Panc1 (cell line): ENCODE measurements at regions not wholly inside any gene's neighbourhood (a gene's known extent, or its start where the extent isn't known, plus 50 kb on each side); places are given as distances from the start of the nearest gene placed in this dataset.

Experiments
- TF ChIP-seq, protein P1 (sequence below): fragments of 450-650 bp; IDR thresholded peaks from 2 replicates; pipeline ENCODE4 v1.5.1; 2017; ENCODE audit warnings: mild to moderate bottlenecking
- TF ChIP-seq, protein P2 (sequence below), 2 experiments: IDR thresholded peaks; 2 replicates each; pipeline ENCODE4 v1.6.1; 2011 to 2012; ENCODE audit warnings: low read depth in 2 of 2, control low read depth in 1 of 2, low read length in 1 of 2, mild to moderate bottlenecking in 1 of 2, moderate library complexity in 1 of 2; ENCODE audit not compliant: insufficient read depth in 1 of 2

DNA sequence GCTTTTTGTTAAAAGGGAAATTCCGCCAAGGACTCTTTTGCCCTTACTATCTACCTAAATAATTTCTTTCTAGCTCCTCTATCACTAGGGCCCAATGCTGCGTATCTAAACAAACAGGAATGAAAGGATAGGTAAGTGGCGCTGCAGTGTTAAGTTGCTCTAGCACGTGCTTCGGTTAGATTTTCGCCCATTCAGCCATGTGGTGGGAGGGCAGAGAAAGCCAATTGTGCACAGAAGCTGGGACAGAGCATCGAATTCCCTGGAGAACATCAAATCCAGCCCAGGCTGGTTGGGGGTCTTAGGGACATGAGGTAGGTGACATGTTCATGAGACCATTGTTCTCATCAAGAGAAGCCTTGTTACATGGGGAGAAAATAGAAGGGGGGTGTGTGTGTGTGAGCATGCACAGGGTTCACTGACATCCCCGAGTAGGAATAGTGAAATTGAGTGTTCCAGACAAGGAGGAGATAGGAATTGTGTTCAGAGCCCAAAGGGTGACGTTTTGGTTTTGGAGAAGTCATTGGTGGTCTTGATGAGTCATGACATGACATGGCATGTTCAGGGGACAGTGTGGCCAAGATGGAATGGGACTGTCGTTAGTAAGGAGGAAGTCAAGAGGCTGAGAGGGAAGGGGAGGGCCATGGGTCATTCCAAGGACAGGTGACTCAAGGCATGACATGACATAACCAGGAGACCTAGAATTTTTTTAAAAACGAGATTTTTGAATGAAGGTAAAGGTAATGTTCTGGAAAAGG is 107.1 kb downstream of the TLR5 start:
- TF ChIP-seq, protein P1, sequence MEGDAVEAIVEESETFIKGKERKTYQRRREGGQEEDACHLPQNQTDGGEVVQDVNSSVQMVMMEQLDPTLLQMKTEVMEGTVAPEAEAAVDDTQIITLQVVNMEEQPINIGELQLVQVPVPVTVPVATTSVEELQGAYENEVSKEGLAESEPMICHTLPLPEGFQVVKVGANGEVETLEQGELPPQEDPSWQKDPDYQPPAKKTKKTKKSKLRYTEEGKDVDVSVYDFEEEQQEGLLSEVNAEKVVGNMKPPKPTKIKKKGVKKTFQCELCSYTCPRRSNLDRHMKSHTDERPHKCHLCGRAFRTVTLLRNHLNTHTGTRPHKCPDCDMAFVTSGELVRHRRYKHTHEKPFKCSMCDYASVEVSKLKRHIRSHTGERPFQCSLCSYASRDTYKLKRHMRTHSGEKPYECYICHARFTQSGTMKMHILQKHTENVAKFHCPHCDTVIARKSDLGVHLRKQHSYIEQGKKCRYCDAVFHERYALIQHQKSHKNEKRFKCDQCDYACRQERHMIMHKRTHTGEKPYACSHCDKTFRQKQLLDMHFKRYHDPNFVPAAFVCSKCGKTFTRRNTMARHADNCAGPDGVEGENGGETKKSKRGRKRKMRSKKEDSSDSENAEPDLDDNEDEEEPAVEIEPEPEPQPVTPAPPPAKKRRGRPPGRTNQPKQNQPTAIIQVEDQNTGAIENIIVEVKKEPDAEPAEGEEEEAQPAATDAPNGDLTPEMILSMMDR = no peak
- TF ChIP-seq, protein P2, sequence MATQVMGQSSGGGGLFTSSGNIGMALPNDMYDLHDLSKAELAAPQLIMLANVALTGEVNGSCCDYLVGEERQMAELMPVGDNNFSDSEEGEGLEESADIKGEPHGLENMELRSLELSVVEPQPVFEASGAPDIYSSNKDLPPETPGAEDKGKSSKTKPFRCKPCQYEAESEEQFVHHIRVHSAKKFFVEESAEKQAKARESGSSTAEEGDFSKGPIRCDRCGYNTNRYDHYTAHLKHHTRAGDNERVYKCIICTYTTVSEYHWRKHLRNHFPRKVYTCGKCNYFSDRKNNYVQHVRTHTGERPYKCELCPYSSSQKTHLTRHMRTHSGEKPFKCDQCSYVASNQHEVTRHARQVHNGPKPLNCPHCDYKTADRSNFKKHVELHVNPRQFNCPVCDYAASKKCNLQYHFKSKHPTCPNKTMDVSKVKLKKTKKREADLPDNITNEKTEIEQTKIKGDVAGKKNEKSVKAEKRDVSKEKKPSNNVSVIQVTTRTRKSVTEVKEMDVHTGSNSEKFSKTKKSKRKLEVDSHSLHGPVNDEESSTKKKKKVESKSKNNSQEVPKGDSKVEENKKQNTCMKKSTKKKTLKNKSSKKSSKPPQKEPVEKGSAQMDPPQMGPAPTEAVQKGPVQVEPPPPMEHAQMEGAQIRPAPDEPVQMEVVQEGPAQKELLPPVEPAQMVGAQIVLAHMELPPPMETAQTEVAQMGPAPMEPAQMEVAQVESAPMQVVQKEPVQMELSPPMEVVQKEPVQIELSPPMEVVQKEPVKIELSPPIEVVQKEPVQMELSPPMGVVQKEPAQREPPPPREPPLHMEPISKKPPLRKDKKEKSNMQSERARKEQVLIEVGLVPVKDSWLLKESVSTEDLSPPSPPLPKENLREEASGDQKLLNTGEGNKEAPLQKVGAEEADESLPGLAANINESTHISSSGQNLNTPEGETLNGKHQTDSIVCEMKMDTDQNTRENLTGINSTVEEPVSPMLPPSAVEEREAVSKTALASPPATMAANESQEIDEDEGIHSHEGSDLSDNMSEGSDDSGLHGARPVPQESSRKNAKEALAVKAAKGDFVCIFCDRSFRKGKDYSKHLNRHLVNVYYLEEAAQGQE (IDR thresholded peaks at IDR 0.05; ENCODE audit: insufficient read depth in 1 of 2, low read depth in 2 of 2, low read length in 1 of 2) = no peak
